A549 (cell line): ENCODE measurements at regions not wholly inside any gene's neighbourhood (a gene's known extent, or its start where the extent isn't known, plus 50 kb on each side); places are given as distances from the start of the nearest gene placed in this dataset.

ENCODE experiments used
- CEBPB ChIP-seq, 2 experiments: fragments of >200 bp in 1 of 2; sonication (Bioruptor Twin) in 1 of 2; formaldehyde crosslinking in 1 of 2; IDR thresholded peaks; 2 replicates each; pipeline ENCODE4 v1.6.1; 2012 to 2016
- CHD4 ChIP-seq: fragments of 200-600 bp; sonication (generic); IDR thresholded peaks from 2 replicates; pipeline ENCODE4 v1.6.1; 2016; ENCODE audit warnings: antibody characterized with exemption, mild to moderate bottlenecking, borderline replicate concordance
- HOXA7 ChIP-seq: fragments of 250-450 bp; sonication (Bioruptor Pico); IDR thresholded peaks from 2 replicates; pipeline ENCODE4 v1.5.0; 2020; ENCODE audit warnings: mild to moderate bottlenecking, moderate library complexity
- KDM1A ChIP-seq: fragments of 200-600 bp; sonication (generic); IDR thresholded peaks from 2 replicates; pipeline ENCODE4 v1.6.1; 2016; ENCODE audit warnings: low read depth, mild to moderate bottlenecking
- NPAS2 ChIP-seq: fragments of 250-450 bp; sonication (Bioruptor Pico); IDR thresholded peaks from 2 replicates; pipeline ENCODE4 v1.8.0; 2022; ENCODE audit warnings: mild to moderate bottlenecking, moderate library complexity, borderline replicate concordance
- POLR2A ChIP-seq: IDR thresholded peaks from 2 replicates; pipeline ENCODE4 v1.6.1; 2012; ENCODE audit warnings: mild to moderate bottlenecking, low read length
- REST ChIP-seq: fragments of 200-600 bp; sonication (generic); IDR thresholded peaks from 2 replicates; pipeline ENCODE4 v1.6.1; 2016; ENCODE audit warnings: antibody characterized with exemption, mild to moderate bottlenecking, moderate library complexity
- RFX5 ChIP-seq: fragments of 450-650 bp; IDR thresholded peaks from 2 replicates; pipeline ENCODE4 v1.7.1; 2014; ENCODE audit warnings: antibody characterized with exemption, mild to moderate bottlenecking, moderate library complexity
- SMC3 ChIP-seq: fragments of >200 bp; sonication (Bioruptor Twin); formaldehyde crosslinking; IDR thresholded peaks from 3 replicates; pipeline ENCODE4 v1.6.1; 2018; ENCODE audit warnings: inconsistent platforms
- ZFP36 ChIP-seq: fragments of 450-650 bp; IDR thresholded peaks from 2 replicates; pipeline ENCODE4 v1.6.1; 2014; ENCODE audit warnings: borderline replicate concordance; ENCODE audit not compliant: partially characterized antibody
- ZSCAN20 ChIP-seq: fragments of 250-450 bp; sonication (Bioruptor Pico); IDR thresholded peaks from 2 replicates; pipeline ENCODE4 v1.8.0; 2022; ENCODE audit warnings: mild to moderate bottlenecking, moderate library complexity
- TF ChIP-seq, protein P1 (sequence below): fragments of >200 bp; sonication (Bioruptor Twin); formaldehyde crosslinking; IDR thresholded peaks from 3 replicates; pipeline ENCODE4 v1.5.1; 2016

DNA sequence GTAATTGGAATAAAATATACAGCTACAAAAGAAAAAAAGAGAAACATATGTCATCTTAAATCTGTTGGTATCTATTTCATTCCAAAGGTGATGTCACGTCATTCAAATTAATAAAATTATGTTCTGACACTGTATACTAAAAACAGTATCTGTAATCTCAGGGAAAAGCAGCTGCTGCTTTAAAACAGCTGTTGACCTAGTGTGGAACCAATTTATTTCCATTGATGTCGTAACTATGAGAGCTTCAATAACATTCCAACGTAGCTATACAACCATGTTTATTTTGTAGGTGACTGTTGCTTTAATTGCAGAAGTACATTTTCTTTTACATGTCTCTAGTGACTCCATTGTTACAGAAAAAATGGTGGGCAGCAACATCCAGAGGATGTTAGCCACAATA lies 571.7 kb downstream of the RPS29 start:
- TF ChIP-seq POLR2A, result no peak
- TF ChIP-seq, protein P1, sequence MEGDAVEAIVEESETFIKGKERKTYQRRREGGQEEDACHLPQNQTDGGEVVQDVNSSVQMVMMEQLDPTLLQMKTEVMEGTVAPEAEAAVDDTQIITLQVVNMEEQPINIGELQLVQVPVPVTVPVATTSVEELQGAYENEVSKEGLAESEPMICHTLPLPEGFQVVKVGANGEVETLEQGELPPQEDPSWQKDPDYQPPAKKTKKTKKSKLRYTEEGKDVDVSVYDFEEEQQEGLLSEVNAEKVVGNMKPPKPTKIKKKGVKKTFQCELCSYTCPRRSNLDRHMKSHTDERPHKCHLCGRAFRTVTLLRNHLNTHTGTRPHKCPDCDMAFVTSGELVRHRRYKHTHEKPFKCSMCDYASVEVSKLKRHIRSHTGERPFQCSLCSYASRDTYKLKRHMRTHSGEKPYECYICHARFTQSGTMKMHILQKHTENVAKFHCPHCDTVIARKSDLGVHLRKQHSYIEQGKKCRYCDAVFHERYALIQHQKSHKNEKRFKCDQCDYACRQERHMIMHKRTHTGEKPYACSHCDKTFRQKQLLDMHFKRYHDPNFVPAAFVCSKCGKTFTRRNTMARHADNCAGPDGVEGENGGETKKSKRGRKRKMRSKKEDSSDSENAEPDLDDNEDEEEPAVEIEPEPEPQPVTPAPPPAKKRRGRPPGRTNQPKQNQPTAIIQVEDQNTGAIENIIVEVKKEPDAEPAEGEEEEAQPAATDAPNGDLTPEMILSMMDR, result no peak
- no peak for TF ChIP-seq ZSCAN20 (CRISPR knock-in tag)
- no peak for TF ChIP-seq ZFP36
- TF ChIP-seq CHD4, result no peak
- no peak for TF ChIP-seq HOXA7 (CRISPR knock-in tag)
- TF ChIP-seq RFX5, result no peak
- TF ChIP-seq CEBPB (IDR thresholded peaks at IDR 0.05), result no peak
- TF ChIP-seq SMC3, result no peak
- TF ChIP-seq NPAS2 (CRISPR knock-in tag), result no peak
- no peak for TF ChIP-seq KDM1A
- no peak for TF ChIP-seq REST
